Fibroblast of lung (primary cell): ENCODE measurements at regions not wholly inside any gene's neighbourhood (a gene's known extent, or its start where the extent isn't known, plus 50 kb on each side); places are given as distances from the start of the nearest gene placed in this dataset.

ENCODE experiments used
- DNase-seq, 2 donors: peaks; one replicate each; pipeline versions ENCODE4 v3.0.0 to v3.0.0-alpha.2; 2010; ENCODE audit warnings: low read depth in 2 of 2
- H2AFZ ChIP-seq: 2 replicates; pipeline ENCODE4 v1.5.1; 2012; ENCODE audit warnings: low read length, control low read depth, inconsistent platforms
- H3K27ac ChIP-seq: 2 replicates; pipeline ENCODE4 v1.5.1; 2011; ENCODE audit warnings: low read length, control low read depth; ENCODE audit not compliant: insufficient read depth
- H3K27me3 ChIP-seq: 2 replicates; pipeline ENCODE4 v1.5.1; 2011; ENCODE audit warnings: mild to moderate bottlenecking, low read length; ENCODE audit not compliant: control insufficient read depth, insufficient read depth
- H3K36me3 ChIP-seq: 2 replicates; pipeline ENCODE4 v1.5.1; 2011; ENCODE audit warnings: low read length; ENCODE audit not compliant: control insufficient read depth, insufficient read depth
- H3K4me1 ChIP-seq: 2 replicates; pipeline ENCODE4 v1.5.1; 2011; ENCODE audit warnings: low read length; ENCODE audit not compliant: control insufficient read depth, insufficient read depth; ENCODE audit errors: extremely low read depth
- H3K4me2 ChIP-seq: 2 replicates; pipeline ENCODE4 v1.5.1; 2011; ENCODE audit warnings: low read length, control low read depth; ENCODE audit not compliant: insufficient read depth; ENCODE audit errors: extremely low read depth
- H3K4me3 ChIP-seq, 4 experiments: fragments of 200-600 bp in 1 of 4; sonication (generic) in 1 of 4; replicated peaks in 1 of 4; 2 replicates each; pipeline ENCODE4 v1.5.1; 2011 to 2016; ENCODE audit warnings: low read length in 4 of 4, low read depth in 3 of 4, mild to moderate bottlenecking in 3 of 4, control low read depth in 2 of 4, inconsistent platforms in 1 of 4, mixed read lengths in 1 of 4; ENCODE audit not compliant: insufficient read depth in 1 of 4; ENCODE audit errors: control extremely low read depth in 1 of 4
- H3K79me2 ChIP-seq: 2 replicates; pipeline ENCODE4 v1.5.1; 2012; ENCODE audit warnings: mild to moderate bottlenecking, low read length, inconsistent platforms; ENCODE audit not compliant: control insufficient read depth, insufficient read depth
- H3K9ac ChIP-seq: 2 replicates; pipeline ENCODE4 v1.5.1; 2011; ENCODE audit warnings: mild to moderate bottlenecking, low read length, control low read depth; ENCODE audit not compliant: insufficient read depth
- H3K9me3 ChIP-seq: 2 replicates; pipeline ENCODE4 v1.5.1; 2012; ENCODE audit warnings: low read depth, low read length; ENCODE audit not compliant: control insufficient read depth, insufficient read depth
- H4K20me1 ChIP-seq: 2 replicates; pipeline ENCODE4 v1.5.1; 2011; ENCODE audit warnings: low read length; ENCODE audit not compliant: control insufficient read depth, insufficient read depth; ENCODE audit errors: extremely low read depth
- EZH2 ChIP-seq: IDR thresholded peaks from 2 replicates; pipeline ENCODE4 v1.5.1; 2012; ENCODE audit warnings: low read length, control low read depth, mild to moderate bottlenecking; ENCODE audit errors: missing control alignments
- TF ChIP-seq, protein P1 (sequence below), 2 donors: IDR thresholded peaks in 1 of 2; conservative IDR thresholded peaks in 1 of 2; 1 replicate in 1 of 2; 2 replicates in 1 of 2; pipeline ENCODE4 v1.5.1; 2011 to 2012; ENCODE audit warnings: low read length in 2 of 2, control low read depth in 1 of 2, inconsistent platforms in 1 of 2, low read depth in 1 of 2, mild to moderate bottlenecking in 1 of 2

DNA sequence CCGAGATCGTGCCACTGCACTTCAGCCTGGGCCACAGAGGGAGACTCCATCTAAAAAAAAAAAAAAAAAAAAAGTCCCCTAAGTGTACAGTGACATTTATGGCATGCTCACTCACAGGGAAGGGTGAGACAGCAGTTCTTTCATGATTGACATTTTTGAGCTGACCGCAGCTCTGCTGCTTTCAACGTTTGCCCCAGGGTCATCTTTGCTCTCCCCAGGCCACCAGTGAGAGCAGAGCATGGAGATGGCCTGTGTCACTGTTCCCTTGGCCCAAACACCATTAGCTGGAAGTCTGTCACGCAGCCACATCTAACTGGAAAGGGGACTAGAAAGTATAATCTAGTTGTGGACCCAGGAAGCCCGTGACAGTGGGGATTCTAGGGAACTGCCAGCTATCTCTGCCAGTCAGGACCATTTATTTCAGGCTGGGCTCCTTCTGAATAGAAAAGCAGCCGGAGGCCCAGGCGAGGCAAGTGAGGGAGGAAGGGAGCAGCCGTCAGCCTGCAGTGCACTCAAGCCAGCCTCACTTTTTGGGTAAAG is 193.4 kb upstream of the HES1 start:
- H3K79me2 ChIP-seq, result no peaks in the 10 kb centered on the region
- no peak overlapping the region for H2AFZ ChIP-seq
- H3K4me3 ChIP-seq, result no peak overlapping the region
- TF ChIP-seq EZH2, result no peak
- TF ChIP-seq, protein P1, sequence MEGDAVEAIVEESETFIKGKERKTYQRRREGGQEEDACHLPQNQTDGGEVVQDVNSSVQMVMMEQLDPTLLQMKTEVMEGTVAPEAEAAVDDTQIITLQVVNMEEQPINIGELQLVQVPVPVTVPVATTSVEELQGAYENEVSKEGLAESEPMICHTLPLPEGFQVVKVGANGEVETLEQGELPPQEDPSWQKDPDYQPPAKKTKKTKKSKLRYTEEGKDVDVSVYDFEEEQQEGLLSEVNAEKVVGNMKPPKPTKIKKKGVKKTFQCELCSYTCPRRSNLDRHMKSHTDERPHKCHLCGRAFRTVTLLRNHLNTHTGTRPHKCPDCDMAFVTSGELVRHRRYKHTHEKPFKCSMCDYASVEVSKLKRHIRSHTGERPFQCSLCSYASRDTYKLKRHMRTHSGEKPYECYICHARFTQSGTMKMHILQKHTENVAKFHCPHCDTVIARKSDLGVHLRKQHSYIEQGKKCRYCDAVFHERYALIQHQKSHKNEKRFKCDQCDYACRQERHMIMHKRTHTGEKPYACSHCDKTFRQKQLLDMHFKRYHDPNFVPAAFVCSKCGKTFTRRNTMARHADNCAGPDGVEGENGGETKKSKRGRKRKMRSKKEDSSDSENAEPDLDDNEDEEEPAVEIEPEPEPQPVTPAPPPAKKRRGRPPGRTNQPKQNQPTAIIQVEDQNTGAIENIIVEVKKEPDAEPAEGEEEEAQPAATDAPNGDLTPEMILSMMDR (conservative IDR thresholded peaks at IDR 0.05 in 1 of 2, IDR thresholded peaks at IDR 0.05 in 1 of 2; ENCODE audit: low read depth in 1 of 2, low read length in 2 of 2), result no peak
- H3K4me1 ChIP-seq, result no peaks in the 10 kb centered on the region
- H3K9me3 ChIP-seq, result no peaks in the 10 kb centered on the region
- H3K27me3 ChIP-seq, result peaks cover 5% of the 10 kb centered on the region
- no peak overlapping the region for H3K9ac ChIP-seq
- no peaks in the 10 kb centered on the region for H4K20me1 ChIP-seq
- no peaks in the 10 kb centered on the region for H3K36me3 ChIP-seq
- H3K4me2 ChIP-seq, result no peak overlapping the region
- H3K27ac ChIP-seq, result no peak overlapping the region
- DNase-seq, result no peak

DNA sequence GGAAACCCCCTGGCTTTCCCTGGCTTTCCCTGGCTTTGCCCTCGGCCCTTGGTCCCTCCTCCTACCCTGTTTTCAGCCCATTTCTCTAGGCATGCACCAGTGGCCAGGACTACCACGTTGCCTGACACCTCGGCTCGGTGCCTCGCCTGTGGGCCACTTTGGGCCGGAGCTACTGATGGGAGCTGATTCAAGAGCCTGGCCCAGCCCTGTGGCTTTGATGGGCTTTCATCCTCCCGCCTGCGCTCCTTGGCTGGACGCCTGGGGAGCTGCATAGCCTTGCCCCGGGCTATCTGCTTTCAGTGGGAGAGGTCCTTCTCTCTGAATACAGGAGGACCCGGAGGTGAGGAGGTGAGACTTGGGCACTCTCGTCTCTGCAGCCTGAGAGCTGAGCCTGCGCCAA is 192.7 kb upstream of the HES1 start:
- TF ChIP-seq, protein P1 (conservative IDR thresholded peaks at IDR 0.05 in 1 of 2, IDR thresholded peaks at IDR 0.05 in 1 of 2; ENCODE audit: low read depth in 1 of 2, low read length in 2 of 2), result no peak
- no peak for TF ChIP-seq EZH2
- Histone ChIP-seq H3K9ac (no peak overlapping the region), H3K4me3 (no peak overlapping the region), H3K9me3 (no peaks in the 10 kb centered on the region), H3K79me2 (no peaks in the 10 kb centered on the region), H3K4me2 (no peak overlapping the region), H3K36me3 (no peaks in the 10 kb centered on the region), H3K27me3 (peaks cover 5% of the 10 kb centered on the region), H2AFZ (no peak overlapping the region), H3K27ac (no peak overlapping the region), H4K20me1 (no peaks in the 10 kb centered on the region), H3K4me1 (no peaks in the 10 kb centered on the region)
- DNase-seq, result no peak

DNA sequence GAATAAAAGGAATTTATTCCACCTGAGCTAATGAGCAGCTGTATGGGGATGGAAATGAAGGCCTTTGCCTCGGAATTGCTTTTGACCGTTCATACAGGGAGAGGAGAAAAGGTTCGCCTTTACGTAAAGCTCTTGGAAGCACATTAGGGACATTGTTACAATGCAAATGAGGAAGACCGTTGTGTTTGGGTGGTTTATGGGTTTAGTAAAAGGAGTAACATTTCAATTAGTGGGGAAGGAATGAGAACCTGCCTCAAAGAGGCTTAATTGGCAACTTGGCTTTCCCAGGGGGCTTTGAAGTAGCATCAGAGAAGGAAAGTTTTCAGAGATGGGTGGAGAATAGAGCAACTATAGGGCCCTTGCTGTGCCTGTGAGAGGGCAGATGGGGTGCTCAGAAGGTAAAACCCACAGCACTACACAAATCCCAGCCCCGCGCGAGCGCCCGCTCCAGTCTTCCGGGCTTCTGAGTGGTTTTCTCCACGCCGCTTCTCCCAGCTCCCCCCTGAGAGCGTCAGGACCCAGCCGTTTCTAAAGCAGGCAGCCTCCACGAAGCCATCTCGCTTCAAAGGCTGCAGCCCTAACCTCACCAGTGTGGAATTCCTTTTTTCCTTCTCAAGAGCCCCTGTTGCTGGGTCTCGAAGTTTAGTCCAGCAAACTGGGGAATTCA is 192.0 kb upstream of the HES1 start:
- H4K20me1 ChIP-seq, result no peaks in the 10 kb centered on the region
- H3K27me3 ChIP-seq, result peaks cover 5% of the 10 kb centered on the region
- DNase-seq, result no peak
- H3K36me3 ChIP-seq, result no peaks in the 10 kb centered on the region
- H3K4me1 ChIP-seq, result no peaks in the 10 kb centered on the region
- H3K4me3 ChIP-seq, result no peak overlapping the region
- TF ChIP-seq, protein P1 (conservative IDR thresholded peaks at IDR 0.05 in 1 of 2, IDR thresholded peaks at IDR 0.05 in 1 of 2; ENCODE audit: low read depth in 1 of 2, low read length in 2 of 2), result no peak
- no peak for TF ChIP-seq EZH2
- H3K9ac ChIP-seq, result no peak overlapping the region
- H2AFZ ChIP-seq, result no peak overlapping the region
- H3K79me2 ChIP-seq, result no peaks in the 10 kb centered on the region
- H3K4me2 ChIP-seq, result no peak overlapping the region
- H3K27ac ChIP-seq, result no peak overlapping the region
- H3K9me3 ChIP-seq, result no peaks in the 10 kb centered on the region
